HCT116 (cell line): ENCODE measurements at regions not wholly inside any gene's neighbourhood (a gene's known extent, or its start where the extent isn't known, plus 50 kb on each side); places are given as distances from the start of the nearest gene placed in this dataset.

Source experiments
- ATAC-seq: fragments of 200-7000 bp; cut with Tn5 transposase; 2 replicates; pipeline ENCODE4 v1.9.1; 2020; ENCODE audit warnings: mild to moderate bottlenecking, moderate library complexity
- BruUV-seq: library from RNA; stranded (reverse); fragments of 400-500 nt; replicated peaks from 2 replicates; lab custom pipeline; 2021; lab: Mats Ljungman, UMichigan
- CTCF ChIA-PET: fragments of 300-600 bp; sonication (Branson Sonifier 250); formaldehyde crosslinking; loops from one replicate; lab custom pipeline; 2021; ENCODE audit warnings: antibody characterized with exemption; lab: Charles Lee
- POLR2A ChIA-PET: fragments of 300-600, 350-600 bp; sonication (Branson Sonifier 250); formaldehyde crosslinking; loops from one replicate; lab custom pipeline; 2021; ENCODE audit warnings: antibody characterized with exemption; lab: Charles Lee
- RAD21 ChIA-PET, 2 experiments: fragments of 300-600 bp; sonication (Branson Sonifier 250); formaldehyde crosslinking; loops; one replicate each; lab custom pipeline; 2023; ENCODE audit warnings: low total read pairs in 2 of 2; ENCODE audit not compliant: uncharacterized antibody in 2 of 2, unreplicated experiment in 2 of 2, low non-redundant PET in 1 of 2; lab: Charles Lee
- DNase-seq: peaks from one replicate; pipeline ENCODE4 v3.0.0-alpha.2; 2010; ENCODE audit warnings: low read depth, low spot score
- H2AFZ ChIP-seq: fragments of 200-600 bp; shearing (Covaris generic), sonication (generic); 2 replicates; pipeline ENCODE4 v1.6.1; 2017; ENCODE audit warnings: low read depth, mixed run types, mixed read lengths, antibody characterized with exemption, low read length; ENCODE audit not compliant: poor library complexity, severe bottlenecking
- H3K27ac ChIP-seq: 2 replicates; pipeline ENCODE4 v1.5.1; 2012; ENCODE audit warnings: low read depth, low read length
- H3K27me3 ChIP-seq: fragments of 200-600 bp; sonication (generic); 2 replicates; pipeline ENCODE4 v1.6.1; 2016; ENCODE audit warnings: mixed run types, low read length, mixed read lengths; ENCODE audit not compliant: insufficient read depth
- H3K36me3 ChIP-seq, 2 experiments: fragments of 200-500 bp in 1 of 2; fragments of 200-600 bp in 1 of 2; sonication (Bioruptor generic) in 1 of 2; sonication (generic) in 1 of 2; 2 replicates each; pipeline versions ENCODE4 v1.5.1 to v1.6.1; 2014 to 2016; ENCODE audit warnings: low read length in 2 of 2, inconsistent platforms in 1 of 2, mixed read lengths in 1 of 2, mixed run types in 1 of 2; ENCODE audit not compliant: insufficient read depth in 2 of 2, control insufficient read depth in 1 of 2
- H3K4me1 ChIP-seq, 2 experiments: fragments of 200-600 bp in 1 of 2; sonication (generic) in 1 of 2; 2 replicates each; pipeline versions ENCODE4 v1.5.1 to v1.6.1; 2012 to 2017; ENCODE audit warnings: low read length in 2 of 2, inconsistent platforms in 1 of 2, mild to moderate bottlenecking in 1 of 2, mixed read lengths in 1 of 2, mixed run types in 1 of 2, moderate library complexity in 1 of 2; ENCODE audit not compliant: insufficient read depth in 2 of 2, control insufficient read depth in 1 of 2
- H3K4me2 ChIP-seq: fragments of 200-600 bp; sonication (generic); 2 replicates; pipeline ENCODE4 v1.6.1; 2017; ENCODE audit warnings: mixed run types, low read length, mixed read lengths
- H3K4me3 ChIP-seq, 2 experiments: fragments of 200-600 bp in 1 of 2; sonication (generic) in 1 of 2; replicated peaks in 1 of 2; 2 replicates each; pipeline ENCODE4 v1.5.1; 2011 to 2016; ENCODE audit warnings: low read length in 2 of 2, control low read depth in 1 of 2, low read depth in 1 of 2, mild to moderate bottlenecking in 1 of 2, mixed read lengths in 1 of 2, mixed run types in 1 of 2
- H3K79me2 ChIP-seq: fragments of 200-600 bp; sonication (generic); 2 replicates; pipeline ENCODE4 v1.6.1; 2017; ENCODE audit warnings: mild to moderate bottlenecking, mixed run types, low read length, moderate library complexity, mixed read lengths; ENCODE audit not compliant: insufficient read depth
- H3K9ac ChIP-seq: fragments of 200-600 bp; sonication (generic); 2 replicates; pipeline ENCODE4 v1.6.1; 2016; ENCODE audit warnings: low read length, mixed read lengths
- H3K9me2 ChIP-seq: fragments of 200-600 bp; sonication (generic), shearing (Covaris generic); 2 replicates; pipeline ENCODE4 v1.6.1; 2017; ENCODE audit warnings: mixed run types, mild to moderate bottlenecking, moderate library complexity; ENCODE audit not compliant: insufficient read depth
- H3K9me3 ChIP-seq, 2 experiments: fragments of 200-500 bp in 1 of 2; fragments of 200-600 bp in 1 of 2; sonication (Bioruptor generic) in 1 of 2; sonication (generic) in 1 of 2; 2 replicates each; pipeline ENCODE4 v1.6.1; 2014 to 2017; ENCODE audit warnings: low read length in 2 of 2, mixed read lengths in 2 of 2, inconsistent platforms in 1 of 2, low read depth in 1 of 2, mild to moderate bottlenecking in 1 of 2, mixed run types in 1 of 2, moderate library complexity in 1 of 2; ENCODE audit not compliant: control insufficient read depth in 1 of 2, insufficient read depth in 1 of 2
- H4K20me1 ChIP-seq: fragments of 200-600 bp; sonication (generic), shearing (Covaris generic); 2 replicates; pipeline ENCODE4 v1.6.1; 2017; ENCODE audit warnings: mixed run types, mild to moderate bottlenecking, moderate library complexity; ENCODE audit not compliant: insufficient read depth
- CBX3 ChIP-seq: IDR thresholded peaks from 2 replicates; pipeline ENCODE4 v1.6.1; 2012; ENCODE audit warnings: low read depth
- CEBPB ChIP-seq: IDR thresholded peaks from 2 replicates; pipeline ENCODE4 v1.6.1; 2012; ENCODE audit warnings: low read depth
- EGR1 ChIP-seq: IDR thresholded peaks from 2 replicates; pipeline ENCODE4 v1.6.1; 2012; ENCODE audit warnings: low read depth
- ELF1 ChIP-seq: IDR thresholded peaks from 2 replicates; pipeline ENCODE4 v1.6.1; 2012; ENCODE audit warnings: low read depth, borderline replicate concordance
- EZH2 ChIP-seq: fragments of 200-600 bp; sonication (generic); IDR thresholded peaks from 2 replicates; pipeline ENCODE4 v1.6.1; 2017; ENCODE audit warnings: antibody characterized with exemption, mixed run types
- EZH2phosphoT487 ChIP-seq: fragments of 200-600 bp; IDR thresholded peaks from 2 replicates; pipeline ENCODE4 v1.6.1; 2018; ENCODE audit warnings: antibody characterized with exemption, borderline replicate concordance
- FOSL1 ChIP-seq: IDR thresholded peaks from 2 replicates; pipeline ENCODE4 v1.6.1; 2012; ENCODE audit warnings: low read depth
- JUND ChIP-seq: IDR thresholded peaks from 2 replicates; pipeline ENCODE4 v1.6.1; 2012
- POLR2A ChIP-seq: IDR thresholded peaks from 2 replicates; pipeline ENCODE4 v1.7.0; 2011; ENCODE audit warnings: borderline replicate concordance; ENCODE audit not compliant: insufficient read depth, insufficient read length; ENCODE audit errors: extremely low read depth
- POLR2AphosphoS5 ChIP-seq: IDR thresholded peaks from 2 replicates; pipeline ENCODE4 v1.6.1; 2011; ENCODE audit warnings: mild to moderate bottlenecking, low read depth, low read length, moderate library complexity
- SP1 ChIP-seq: IDR thresholded peaks from 2 replicates; pipeline ENCODE4 v1.6.1; 2012; ENCODE audit warnings: low read depth
- TCF7L2 ChIP-seq: IDR thresholded peaks from 2 replicates; pipeline ENCODE4 v1.7.0; 2011; ENCODE audit warnings: borderline replicate concordance, inconsistent platforms; ENCODE audit not compliant: insufficient read depth, insufficient read length; ENCODE audit errors: extremely low read depth
- ZFX ChIP-seq: fragments of 450-650 bp; IDR thresholded peaks from 2 replicates; pipeline ENCODE4 v1.6.1; 2017
- ZNF274 ChIP-seq: fragments of 200-500 bp; sonication (Bioruptor generic); IDR thresholded peaks from 2 replicates; pipeline ENCODE4 v1.6.1; 2014; ENCODE audit warnings: mild to moderate bottlenecking, low read depth, low read length, inconsistent platforms
- intact Hi-C: fragments of 100-400 bp; cut with micrococcal nuclease; formaldehyde crosslinking; loops from 2 replicates; pipeline ENCODE4 v1.10.0; 2022
- TF ChIP-seq, protein P1 (sequence below): IDR thresholded peaks from 2 replicates; pipeline ENCODE4 v1.6.1; 2012
- TF ChIP-seq, protein P2 (sequence below): IDR thresholded peaks from 2 replicates; pipeline ENCODE4 v1.6.1; 2011; ENCODE audit warnings: mild to moderate bottlenecking, low read length, moderate library complexity; ENCODE audit not compliant: insufficient replicate concordance; ENCODE audit errors: extremely low read depth
- TF ChIP-seq, protein P3 (sequence below): IDR thresholded peaks from 2 replicates; pipeline ENCODE4 v1.6.1; 2012; ENCODE audit warnings: low read depth

DNA sequence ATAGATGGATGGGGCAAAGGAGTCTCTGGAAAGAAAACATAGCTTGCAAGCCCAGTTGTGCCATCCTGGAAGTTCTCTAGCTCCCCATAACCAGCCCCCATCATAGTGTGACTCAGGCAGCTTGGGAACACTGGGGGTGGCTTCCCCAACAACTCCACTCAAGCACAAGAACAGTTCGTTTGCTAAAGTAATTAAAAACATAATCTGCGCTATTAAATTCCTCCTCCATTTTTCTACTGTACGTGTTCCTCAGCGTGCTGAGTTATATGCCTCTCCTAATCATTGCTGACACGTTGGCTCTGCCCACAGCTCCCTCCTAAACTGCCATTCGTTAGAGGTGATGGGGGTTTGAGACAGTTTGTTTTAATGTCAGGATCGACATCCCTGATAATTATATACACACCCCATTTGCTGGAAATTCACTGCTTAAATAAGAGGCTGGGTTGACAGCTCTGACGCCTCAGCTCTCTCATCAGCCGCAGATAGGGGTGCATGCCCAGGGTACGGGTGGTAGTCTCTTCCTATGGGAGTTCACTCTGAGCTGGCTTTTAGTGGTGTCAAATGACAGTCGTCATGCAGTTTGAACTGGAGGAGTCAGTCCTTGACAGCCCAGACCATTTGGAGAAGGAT is 59.5 kb upstream of the SEZ6L start:
- ATAC-seq (no peak), DNase-seq (no peak)
- H3K9ac ChIP-seq = no peak overlapping the region
- no peaks in the 10 kb centered on the region for H3K9me3 ChIP-seq
- no TSS peak for BruUV-seq
- no peak overlapping the region for H3K4me2 ChIP-seq
- ChIA-PET CTCF (no interaction called here), RAD21 (no interaction called here), POLR2A (no interaction called here)
- H3K9me2 ChIP-seq = no peaks in the 10 kb centered on the region
- no peaks in the 10 kb centered on the region for H4K20me1 ChIP-seq
- no peaks in the 10 kb centered on the region for H3K79me2 ChIP-seq
- no peaks in the 10 kb centered on the region for H3K36me3 ChIP-seq
- peaks cover 18% of the 10 kb centered on the region for H3K27me3 ChIP-seq
- no peaks in the 10 kb centered on the region for H3K4me1 ChIP-seq
- no peak for TF ChIP-seq ZFX
- no peak for TF ChIP-seq EGR1
- TF ChIP-seq POLR2AphosphoS5 = no peak
- TF ChIP-seq FOSL1 = no peak
- TF ChIP-seq ELF1 = no peak
- no peak for TF ChIP-seq JUND
- no peak for TF ChIP-seq TCF7L2
- TF ChIP-seq, protein P1, sequence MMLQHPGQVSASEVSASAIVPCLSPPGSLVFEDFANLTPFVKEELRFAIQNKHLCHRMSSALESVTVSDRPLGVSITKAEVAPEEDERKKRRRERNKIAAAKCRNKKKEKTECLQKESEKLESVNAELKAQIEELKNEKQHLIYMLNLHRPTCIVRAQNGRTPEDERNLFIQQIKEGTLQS = no peak
- no peak for TF ChIP-seq CEBPB
- no peak for TF ChIP-seq EZH2phosphoT487
- TF ChIP-seq SP1 = no peak
- no peak for TF ChIP-seq POLR2A
- no peak for TF ChIP-seq CBX3
- TF ChIP-seq, protein P2, sequence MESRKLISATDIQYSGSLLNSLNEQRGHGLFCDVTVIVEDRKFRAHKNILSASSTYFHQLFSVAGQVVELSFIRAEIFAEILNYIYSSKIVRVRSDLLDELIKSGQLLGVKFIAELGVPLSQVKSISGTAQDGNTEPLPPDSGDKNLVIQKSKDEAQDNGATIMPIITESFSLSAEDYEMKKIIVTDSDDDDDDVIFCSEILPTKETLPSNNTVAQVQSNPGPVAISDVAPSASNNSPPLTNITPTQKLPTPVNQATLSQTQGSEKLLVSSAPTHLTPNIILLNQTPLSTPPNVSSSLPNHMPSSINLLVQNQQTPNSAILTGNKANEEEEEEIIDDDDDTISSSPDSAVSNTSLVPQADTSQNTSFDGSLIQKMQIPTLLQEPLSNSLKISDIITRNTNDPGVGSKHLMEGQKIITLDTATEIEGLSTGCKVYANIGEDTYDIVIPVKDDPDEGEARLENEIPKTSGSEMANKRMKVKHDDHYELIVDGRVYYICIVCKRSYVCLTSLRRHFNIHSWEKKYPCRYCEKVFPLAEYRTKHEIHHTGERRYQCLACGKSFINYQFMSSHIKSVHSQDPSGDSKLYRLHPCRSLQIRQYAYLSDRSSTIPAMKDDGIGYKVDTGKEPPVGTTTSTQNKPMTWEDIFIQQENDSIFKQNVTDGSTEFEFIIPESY = no peak
- no peak for TF ChIP-seq ZNF274
- TF ChIP-seq, protein P3, sequence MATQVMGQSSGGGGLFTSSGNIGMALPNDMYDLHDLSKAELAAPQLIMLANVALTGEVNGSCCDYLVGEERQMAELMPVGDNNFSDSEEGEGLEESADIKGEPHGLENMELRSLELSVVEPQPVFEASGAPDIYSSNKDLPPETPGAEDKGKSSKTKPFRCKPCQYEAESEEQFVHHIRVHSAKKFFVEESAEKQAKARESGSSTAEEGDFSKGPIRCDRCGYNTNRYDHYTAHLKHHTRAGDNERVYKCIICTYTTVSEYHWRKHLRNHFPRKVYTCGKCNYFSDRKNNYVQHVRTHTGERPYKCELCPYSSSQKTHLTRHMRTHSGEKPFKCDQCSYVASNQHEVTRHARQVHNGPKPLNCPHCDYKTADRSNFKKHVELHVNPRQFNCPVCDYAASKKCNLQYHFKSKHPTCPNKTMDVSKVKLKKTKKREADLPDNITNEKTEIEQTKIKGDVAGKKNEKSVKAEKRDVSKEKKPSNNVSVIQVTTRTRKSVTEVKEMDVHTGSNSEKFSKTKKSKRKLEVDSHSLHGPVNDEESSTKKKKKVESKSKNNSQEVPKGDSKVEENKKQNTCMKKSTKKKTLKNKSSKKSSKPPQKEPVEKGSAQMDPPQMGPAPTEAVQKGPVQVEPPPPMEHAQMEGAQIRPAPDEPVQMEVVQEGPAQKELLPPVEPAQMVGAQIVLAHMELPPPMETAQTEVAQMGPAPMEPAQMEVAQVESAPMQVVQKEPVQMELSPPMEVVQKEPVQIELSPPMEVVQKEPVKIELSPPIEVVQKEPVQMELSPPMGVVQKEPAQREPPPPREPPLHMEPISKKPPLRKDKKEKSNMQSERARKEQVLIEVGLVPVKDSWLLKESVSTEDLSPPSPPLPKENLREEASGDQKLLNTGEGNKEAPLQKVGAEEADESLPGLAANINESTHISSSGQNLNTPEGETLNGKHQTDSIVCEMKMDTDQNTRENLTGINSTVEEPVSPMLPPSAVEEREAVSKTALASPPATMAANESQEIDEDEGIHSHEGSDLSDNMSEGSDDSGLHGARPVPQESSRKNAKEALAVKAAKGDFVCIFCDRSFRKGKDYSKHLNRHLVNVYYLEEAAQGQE = no peak
- no peak for TF ChIP-seq EZH2
- H2AFZ ChIP-seq = no peak overlapping the region
- H3K4me3 ChIP-seq = no peak overlapping the region
- H3K27ac ChIP-seq = no peak overlapping the region
- intact Hi-C loops = loop anchor here (10.0 kb wide), 1 partner anchor 55 kb away; no protein-coding TSS in a partner anchor
